GM12878 (cell line): ENCODE measurements at regions not wholly inside any gene's neighbourhood (a gene's known extent, or its start where the extent isn't known, plus 50 kb on each side); places are given as distances from the start of the nearest gene placed in this dataset.

Source experiments
- ATAC-seq: fragments of 200-7000 bp; cut with Tn5 transposase; 3 replicates; pipeline ENCODE4 v1.9.1; 2020; ENCODE audit warnings: mild to moderate bottlenecking, moderate library complexity
- BruUV-seq: library from RNA; stranded (reverse); fragments of 400-500 nt; replicated peaks from 2 replicates; lab custom pipeline; 2021; lab: Mats Ljungman, UMichigan
- CTCF ChIA-PET: fragments of 300-600 bp; sonication (Branson Sonifier 250); formaldehyde crosslinking; extraction: SDS; loops from one replicate; lab custom pipeline; 2021; ENCODE audit warnings: inconsistent platforms; lab: Yijun Ruan, JAX
- POLR2A ChIA-PET: fragments of 350-600 bp; formaldehyde crosslinking; extraction: SDS; loops from one replicate; lab custom pipeline; 2021; ENCODE audit warnings: inconsistent platforms; lab: Charles Lee
- RAD21 ChIA-PET: fragments of 300-600 bp; sonication (Branson Sonifier 250); formaldehyde crosslinking; loops from one replicate; lab custom pipeline; 2023; ENCODE audit warnings: antibody characterized with exemption; ENCODE audit not compliant: unreplicated experiment; lab: Charles Lee
- SMC1A ChIA-PET: fragments of 300-600 bp; sonication (Branson Sonifier 250); formaldehyde crosslinking; loops from one replicate; lab custom pipeline; 2023; ENCODE audit not compliant: unreplicated experiment, uncharacterized antibody; lab: Charles Lee
- DNase-seq: peaks from one replicate; pipeline ENCODE4 v3.0.0-alpha.2; 2011; ENCODE audit warnings: low read depth, low spot score
- FAIRE-seq: peaks from 3 replicates; lab custom pipeline; 2011; peaks lifted over from hg19 to GRCh38; lab: Jason Lieb, UNC
- H2AFZ ChIP-seq: 2 replicates; pipeline ENCODE4 v1.6.0; 2011; ENCODE audit warnings: low read depth, low read length, control low read depth; ENCODE audit not compliant: control insufficient read depth
- H3K27ac ChIP-seq: 2 replicates; pipeline ENCODE4 v1.5.1; 2011; ENCODE audit warnings: control low read depth; ENCODE audit not compliant: control insufficient read depth, insufficient read depth
- H3K27me3 ChIP-seq, 2 experiments: replicated peaks in 1 of 2; 2 replicates each; pipeline versions ENCODE4 v1.6.0 to v1.6.1; 2011; ENCODE audit warnings: low read length in 1 of 2; ENCODE audit not compliant: control insufficient read depth in 2 of 2, insufficient read depth in 2 of 2
- H3K36me3 ChIP-seq, 2 experiments: 2 replicates each; pipeline ENCODE4 v1.5.1; 2011; ENCODE audit warnings: low read length in 1 of 2; ENCODE audit not compliant: control insufficient read depth in 2 of 2, insufficient read depth in 2 of 2
- H3K4me1 ChIP-seq: 2 replicates; pipeline ENCODE4 v1.6.1; 2011; ENCODE audit warnings: mild to moderate bottlenecking, low read length, moderate library complexity, mixed read lengths; ENCODE audit not compliant: control insufficient read depth, insufficient read depth
- H3K4me2 ChIP-seq: 2 replicates; pipeline ENCODE4 v1.6.0; 2011; ENCODE audit warnings: control low read depth; ENCODE audit not compliant: control insufficient read depth, insufficient read depth
- H3K4me3 ChIP-seq: fragments of 200-600 bp; sonication (generic); 2 replicates; pipeline ENCODE4 v1.5.1; 2016
- H3K79me2 ChIP-seq: 2 replicates; pipeline ENCODE4 v1.6.0; 2011; ENCODE audit warnings: low read length; ENCODE audit not compliant: control insufficient read depth, insufficient read depth
- H3K9ac ChIP-seq: 2 replicates; pipeline ENCODE4 v1.8.0; 2011; ENCODE audit warnings: low read length, control low read depth, mixed read lengths; ENCODE audit not compliant: control insufficient read depth, insufficient read depth
- H3K9me3 ChIP-seq: replicated peaks from 3 replicates; pipeline ENCODE4 v1.5.1; 2011; ENCODE audit warnings: mild to moderate bottlenecking, low read length; ENCODE audit not compliant: control insufficient read depth, insufficient read depth
- H4K20me1 ChIP-seq: 2 replicates; pipeline ENCODE4 v1.6.0; 2011; ENCODE audit not compliant: control insufficient read depth, insufficient read depth
- CBFB ChIP-seq: IDR thresholded peaks from 2 replicates; pipeline ENCODE4 v1.6.1; 2016; ENCODE audit warnings: antibody characterized with exemption, low read depth
- CHD2 ChIP-seq: IDR thresholded peaks from 2 replicates; pipeline ENCODE4 v1.6.1; 2011; ENCODE audit warnings: low read depth, low read length, improper control_type of control experiment, borderline replicate concordance
- MYB ChIP-seq: fragments of 150-350 bp; IDR thresholded peaks from 2 replicates; pipeline ENCODE4 v1.6.1; 2014; ENCODE audit warnings: mild to moderate bottlenecking, low read depth, low read length, borderline replicate concordance
- NR2C2 ChIP-seq: IDR thresholded peaks from 2 replicates; pipeline ENCODE4 v1.6.1; 2011; ENCODE audit warnings: borderline replicate concordance, low read depth; ENCODE audit not compliant: control insufficient read depth, insufficient read length
- PBX3 ChIP-seq: IDR thresholded peaks from 2 replicates; pipeline ENCODE4 v1.6.1; 2011; ENCODE audit warnings: mild to moderate bottlenecking, low read depth, low read length, moderate library complexity; ENCODE audit not compliant: insufficient replicate concordance
- TCF3 ChIP-seq: IDR thresholded peaks from 2 replicates; pipeline ENCODE4 v1.6.1; 2012; ENCODE audit warnings: low read depth, mild to moderate bottlenecking, low read length, borderline replicate concordance; ENCODE audit not compliant: insufficient read depth
- ZBTB33 ChIP-seq: fragments of 450-650 bp; IDR thresholded peaks from 2 replicates; pipeline ENCODE4 v1.6.1; 2017; ENCODE audit warnings: mild to moderate bottlenecking
- ZNF207 ChIP-seq: fragments of 450-650 bp; IDR thresholded peaks from 2 replicates; pipeline ENCODE4 v1.6.1; 2014; ENCODE audit warnings: antibody characterized with exemption, mild to moderate bottlenecking, borderline replicate concordance
- ZNF592 ChIP-seq: fragments of 450-650 bp; IDR thresholded peaks from 2 replicates; pipeline ENCODE4 v1.6.1; 2017; ENCODE audit warnings: mild to moderate bottlenecking, moderate library complexity
- WGBS: methylation state at CpG from one replicate; pipeline ENCODE4 v1.1.6; 2016; ENCODE audit warnings: low lambda C conversion rate; ENCODE audit not compliant: insufficient replicate concordance, insufficient coverage; ENCODE audit errors: missing lambda C conversion rate; 5-methylcytosine and 5-hydroxymethylcytosine counted together
- in situ Hi-C: fragments of 300-500 bp; cut with MboI; formaldehyde crosslinking; loops from 9 replicates; pipeline ENCODE4 v1.14.3; 2018; ENCODE audit warnings: mixed read lengths
- intact Hi-C: fragments of 100-400 bp; cut with micrococcal nuclease; formaldehyde crosslinking; loops from one replicate; pipeline ENCODE4 v1.14.2; 2022; ENCODE audit not compliant: unreplicated experiment

- ChIA-PET SMC1A (no interaction called here), POLR2A (no interaction called here), CTCF (no interaction called here), RAD21 (no interaction called here)
- Histone ChIP-seq H3K9me3 (no peaks in the 10 kb centered on the region; the same call in 2 of the 3 replicates), H3K36me3 (no peaks in the 10 kb centered on the region), H3K27me3 (no peaks in the 10 kb centered on the region), H3K9ac (no peak overlapping the region), H3K4me1 (no peaks in the 10 kb centered on the region), H3K4me3 (no peak overlapping the region), H4K20me1 (no peaks in the 10 kb centered on the region), H2AFZ (no peak overlapping the region), H3K79me2 (no peaks in the 10 kb centered on the region), H3K4me2 (no peak overlapping the region), H3K27ac (no peak overlapping the region)
- in situ Hi-C loops (no loop called here), intact Hi-C loops (no loop called here)
- no peak for DNase-seq
- TF ChIP-seq TCF3: no peak
- WGBS: 55% methylated on average over 13 of the region's 13 CpGs
- no TSS peak for BruUV-seq
- FAIRE-seq: no peak
- ATAC-seq: no peak
Measured at GRCh38 chr22:48528221-48528915, 1299.3 kb downstream of the BRD1 start.

- Histone ChIP-seq H3K4me2 (no peak overlapping the region), H3K9ac (no peak overlapping the region), H3K9me3 (no peaks in the 10 kb centered on the region; the same call in 2 of the 3 replicates), H3K36me3 (no peaks in the 10 kb centered on the region), H3K79me2 (no peaks in the 10 kb centered on the region), H3K4me3 (no peak overlapping the region), H3K27me3 (no peaks in the 10 kb centered on the region), H3K27ac (no peak overlapping the region), H3K4me1 (no peaks in the 10 kb centered on the region), H4K20me1 (no peaks in the 10 kb centered on the region), H2AFZ (no peak overlapping the region)
- 56% methylated on average over 12 of the region's 14 CpGs for WGBS
- intact Hi-C loops (no loop called here), in situ Hi-C loops (no loop called here)
- no peak for ATAC-seq
- DNase-seq: no peak
- POLR2A ChIA-PET: no interaction called here
- SMC1A ChIA-PET: no interaction called here
- CTCF ChIA-PET: no interaction called here
- no TSS peak for BruUV-seq
- FAIRE-seq: no peak
- RAD21 ChIA-PET: interaction anchor here (1.2 kb wide), 1 partner anchor 781 kb away, joined by 3 read pairs; no protein-coding TSS in a partner anchor
- TF ChIP-seq NR2C2 (no peak), CHD2 (no peak), ZNF592 (no peak), MYB (no peak), ZNF207 (no peak), PBX3 (no peak), CBFB (no peak), ZBTB33 (no peak)
Measured at GRCh38 chr22:48523761-48524160, 1303.9 kb downstream of the BRD1 start.
